ENCODE measurements at regions not wholly inside any gene's neighbourhood (a gene's known extent, or its start where the extent isn't known, plus 50 kb on each side); places are given as distances from the start of the nearest gene placed in this dataset.

DNA sequence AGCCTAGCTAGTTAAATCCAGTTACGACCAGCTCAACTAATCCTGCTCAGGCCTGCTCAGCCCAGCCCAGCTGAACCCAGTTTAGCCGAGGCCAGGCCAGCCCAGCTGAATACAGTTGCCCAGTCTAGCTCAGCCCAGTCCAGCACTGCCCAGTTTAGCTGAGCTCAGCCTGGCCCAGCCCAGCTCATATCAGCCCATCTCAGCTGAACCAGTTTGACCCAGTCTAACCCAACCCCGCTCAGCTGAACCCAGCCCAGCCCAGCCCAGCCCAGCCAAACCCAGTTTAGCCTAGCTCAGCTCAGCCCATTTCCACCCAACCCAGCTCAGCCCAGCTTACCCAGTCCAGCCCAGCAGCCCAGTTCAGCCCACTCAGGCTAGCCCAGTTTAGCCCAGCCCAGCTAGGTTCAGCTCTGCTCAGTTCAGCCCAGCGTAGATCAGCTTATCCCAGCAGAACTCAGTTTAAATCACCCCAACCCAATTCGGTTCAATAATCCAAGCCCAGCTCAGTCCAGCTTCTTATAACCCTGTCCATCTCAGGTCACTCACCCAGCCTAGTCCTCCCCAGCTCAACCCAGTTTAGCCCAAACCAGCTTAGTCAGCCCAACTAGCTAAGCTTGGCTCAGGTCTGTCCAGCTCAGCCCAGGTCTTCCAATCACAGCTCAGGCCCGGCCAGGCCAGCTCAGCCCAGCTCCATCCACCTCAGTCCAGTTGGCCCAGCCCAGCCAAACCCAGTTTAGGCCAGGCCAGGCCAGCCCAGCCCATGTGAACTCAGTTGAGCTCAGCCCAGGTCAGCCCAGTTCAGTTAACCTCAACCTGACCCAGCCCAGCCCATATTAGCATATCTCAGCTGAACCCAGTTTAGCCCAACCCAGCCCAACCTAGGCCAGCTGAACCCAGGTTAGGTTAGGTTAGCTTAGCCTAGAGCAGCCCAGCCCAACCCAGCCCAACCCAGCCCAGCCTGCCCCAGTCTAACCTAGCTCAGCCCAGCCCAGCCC is 76.7 kb downstream of the TMEM121 start:
- Histone ChIP-seq H3K27me3 (replicated peaks in 1 of 4; ENCODE audit: control insufficient read depth in 3 of 4, extremely low read depth in 1 of 4, insufficient read depth in 3 of 4, low read length in 3 of 4) (no peaks in the 10 kb centered on the region), H3K23me2 (ENCODE audit: low read depth, low read length) (no peaks in the 10 kb centered on the region), H4K20me1 (replicated peaks in 1 of 2; ENCODE audit: control insufficient read depth in 1 of 2, insufficient read depth in 2 of 2, low read length in 2 of 2) (no peaks in the 10 kb centered on the region), H2BK20ac (ENCODE audit: low read length) (no peak overlapping the region), H3K4me1 (replicated peaks in 1 of 4; ENCODE audit: control insufficient read depth in 3 of 4, insufficient read depth in 4 of 4, low read length in 3 of 4) (no peaks in the 10 kb centered on the region), H2BK12ac (ENCODE audit: low read depth, low read length) (no peak overlapping the region), H3K36me3 (ENCODE audit: control insufficient read depth in 2 of 4, insufficient read depth in 4 of 4, low read length in 3 of 4) (no peaks in the 10 kb centered on the region), H3K9me3 (ENCODE audit: insufficient read depth in 2 of 2, low read depth in 1 of 2, low read length in 1 of 2) (peaks cover 32 to 82% of the 10 kb centered on the region in 2 experiments), H3K4me2 (ENCODE audit: insufficient read depth in 1 of 2, low read depth in 2 of 2, low read length in 2 of 2) (no peak overlapping the region), H3K4ac (replicated peaks; ENCODE audit: insufficient read length, low read depth, low read length) (no peak overlapping the region), H4K8ac (ENCODE audit: extremely low read depth, insufficient read depth, low read length) (no peak overlapping the region), H2BK5ac (ENCODE audit: low read depth, low read length) (no peak overlapping the region), H3K56ac (replicated peaks; ENCODE audit: insufficient read length, low read depth, low read length) (no peak overlapping the region), H3K4me3 (ENCODE audit: extremely low read depth in 1 of 4, insufficient read depth in 2 of 4, low read depth in 3 of 4, low read length in 4 of 4) (no peak overlapping the region), H3K23ac (ENCODE audit: insufficient read length) (no peak overlapping the region), H2BK120ac (replicated peaks; ENCODE audit: low read depth, low read length) (no peak overlapping the region), H3K14ac (ENCODE audit: insufficient read length) (no peak overlapping the region), H3K9ac (replicated peaks in 1 of 4; ENCODE audit: extremely low read depth in 1 of 4, low read depth in 3 of 4, low read length in 3 of 4) (no peak overlapping the region), H2AK5ac (ENCODE audit: low read depth, low read length) (no peak overlapping the region), H3K27ac (ENCODE audit: low read depth, low read length) (no peak overlapping the region), H3K18ac (ENCODE audit: extremely low read depth, low read length) (no peak overlapping the region), H3K79me2 (ENCODE audit: control insufficient read depth in 1 of 2, insufficient read depth in 2 of 2, low read length in 2 of 2) (no peaks in the 10 kb centered on the region), H2AFZ (ENCODE audit: low read length) (no peak overlapping the region), H2BK15ac (ENCODE audit: low read length) (no peak overlapping the region), H3K79me1 (ENCODE audit: low read depth, low read length) (no peaks in the 10 kb centered on the region), H4K91ac (replicated peaks; ENCODE audit: insufficient read length, low read length) (no peak overlapping the region), H4K5ac (ENCODE audit: insufficient read length, low read depth, low read length) (no peak overlapping the region)
- 66% methylated on average over 5 of the region's 6 CpGs; no CpG with 5 or more reads in 1 of the 2 experiments for WGBS, 2 experiments (ENCODE audit: extremely low coverage in 1 of 2, insufficient coverage in 1 of 2, insufficient read length in 1 of 2, insufficient replicate concordance in 2 of 2, low coverage in 1 of 2, low lambda C conversion rate in 2 of 2, missing lambda C conversion rate in 1 of 2)
- DNase-seq (ENCODE audit: low read depth in 1 of 2, low spot score in 2 of 2) (no peak), FAIRE-seq (no peak)
- TF ChIP-seq EGR1 (IDR thresholded peaks at IDR 0.05; ENCODE audit: borderline replicate concordance, low read depth, low read length) (no peak), CEBPB (IDR thresholded peaks at IDR 0.05; ENCODE audit: low read depth, low read length) (no peak)
- TF ChIP-seq, protein P1, sequence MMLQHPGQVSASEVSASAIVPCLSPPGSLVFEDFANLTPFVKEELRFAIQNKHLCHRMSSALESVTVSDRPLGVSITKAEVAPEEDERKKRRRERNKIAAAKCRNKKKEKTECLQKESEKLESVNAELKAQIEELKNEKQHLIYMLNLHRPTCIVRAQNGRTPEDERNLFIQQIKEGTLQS (IDR thresholded peaks at IDR 0.05; ENCODE audit: insufficient read depth, low read depth, low read length): no peak
- POLR2A ChIA-PET (ENCODE audit: partially characterized antibody): no interaction called here
- CTCF ChIA-PET (ENCODE audit: partially characterized antibody): no interaction called here

Measured in H1 (cell line).